ENCODE measurements at regions not wholly inside any gene's neighbourhood (a gene's known extent, or its start where the extent isn't known, plus 50 kb on each side); places are given as distances from the start of the nearest gene placed in this dataset.
A peak's percentile ranks its signal among the peaks of the same experiment; 100 is the strongest.

- DNase-seq, result no peak
Measured at GRCh38 chr2:236883819-236884218, 201.9 kb upstream of the COPS8 start.

DNA sequence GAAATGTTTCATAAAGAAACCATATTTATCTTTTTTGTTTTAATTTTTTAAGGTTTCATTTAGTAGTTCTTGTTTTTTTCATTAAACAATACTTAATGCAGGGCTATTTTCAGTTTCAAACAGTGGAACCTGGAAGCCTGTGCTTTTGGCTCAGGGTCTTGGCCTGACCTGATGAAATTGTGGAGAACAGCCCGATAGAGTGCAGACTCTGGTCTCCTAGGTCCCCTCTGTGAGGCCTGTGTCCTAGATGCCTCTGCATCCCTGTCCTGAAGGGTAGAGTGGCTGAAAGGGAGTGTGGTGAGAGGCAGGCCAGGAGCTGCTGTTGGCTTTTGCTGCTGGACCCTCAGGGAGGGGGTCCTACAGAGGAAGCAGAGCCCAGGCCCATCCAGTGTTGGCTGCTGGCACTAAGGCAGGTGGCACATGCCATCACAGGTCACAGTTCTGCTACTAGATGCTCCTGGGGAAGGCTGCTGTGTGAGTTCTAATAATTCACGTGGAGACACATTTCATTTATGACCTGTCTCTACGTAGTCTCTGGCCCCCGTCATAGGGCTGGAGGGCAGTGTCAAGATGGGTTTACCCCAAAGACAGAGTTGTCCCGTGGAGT is 201.0 kb upstream of the COPS8 start:
- DNase-seq, result no peak

GRCh38 chr2:236886456-236886855 is 199.2 kb upstream of the COPS8 start:
- DNase-seq, result no peak

DNA sequence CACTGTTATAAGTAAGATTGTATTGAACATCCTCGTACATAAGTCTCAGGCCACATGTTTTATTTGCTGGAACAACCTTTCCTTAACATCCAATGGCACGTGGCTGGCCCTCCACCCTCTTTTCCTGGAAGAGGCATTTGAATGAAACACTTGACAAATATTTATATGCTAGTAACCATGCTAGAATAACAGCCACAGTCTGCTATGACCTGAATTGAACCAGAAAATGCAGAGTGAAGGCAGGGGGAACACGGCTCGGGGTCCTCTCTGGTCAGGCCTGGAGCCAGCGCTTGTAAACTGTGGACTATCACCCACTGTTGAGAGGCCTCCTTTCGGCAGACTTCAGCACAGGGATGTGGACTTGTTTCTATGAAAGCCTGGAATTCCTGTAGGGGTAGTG is 198.2 kb upstream of the COPS8 start:
- no peak for DNase-seq

GRCh38 chr2:236887953-236888793 is 197.5 kb upstream of the COPS8 start:
- DNase-seq, result no peak

DNA sequence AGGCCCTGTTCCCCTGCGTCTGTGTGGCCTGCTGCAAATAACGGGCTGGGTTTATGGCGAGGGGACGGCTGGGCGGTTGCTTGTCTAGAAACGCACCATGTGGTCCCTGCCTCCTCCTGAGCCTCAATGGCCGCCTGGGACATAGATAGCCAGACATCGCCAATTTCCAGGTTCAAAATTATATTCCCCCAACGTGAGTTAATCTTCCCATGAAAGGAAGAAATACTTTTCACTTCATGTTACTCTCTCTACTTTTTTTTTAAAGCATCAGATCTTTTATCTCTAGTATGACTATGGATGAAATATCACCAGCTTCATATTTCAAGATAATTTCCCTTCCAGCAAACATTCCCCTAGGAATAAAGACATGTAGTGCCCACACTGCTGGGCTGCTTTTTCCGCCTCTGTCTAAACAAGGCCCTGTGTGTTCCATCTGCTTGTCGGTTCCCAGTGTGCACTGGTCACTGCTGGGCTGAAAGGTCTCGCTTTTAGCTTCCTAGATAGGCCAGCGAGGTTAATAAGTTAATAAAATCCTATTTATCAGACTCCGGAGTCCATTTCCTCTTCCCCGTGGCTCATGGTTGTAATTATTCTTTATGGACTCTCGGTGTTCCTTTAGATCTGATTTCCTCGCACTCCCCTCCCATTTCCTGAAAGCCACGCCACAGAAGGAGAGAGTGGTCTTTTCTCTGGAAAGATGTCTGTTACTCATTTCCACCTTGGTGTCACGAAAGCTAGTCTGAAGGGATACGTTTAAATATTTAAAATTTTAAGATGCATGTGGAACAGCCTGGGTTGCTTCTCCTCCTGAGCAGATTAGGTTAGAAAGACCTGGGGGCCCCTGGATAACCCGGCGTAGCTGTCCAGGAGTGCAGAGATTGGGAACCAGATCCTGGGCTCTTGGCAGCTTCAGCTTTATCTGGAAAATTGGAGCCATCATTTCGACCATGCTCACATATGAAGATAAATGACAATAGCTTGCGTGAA is 196.6 kb upstream of the COPS8 start:
- no peak for DNase-seq

GRCh38 chr2:236889791-236890704 is 195.6 kb upstream of the COPS8 start:
- no peak for DNase-seq

DNA sequence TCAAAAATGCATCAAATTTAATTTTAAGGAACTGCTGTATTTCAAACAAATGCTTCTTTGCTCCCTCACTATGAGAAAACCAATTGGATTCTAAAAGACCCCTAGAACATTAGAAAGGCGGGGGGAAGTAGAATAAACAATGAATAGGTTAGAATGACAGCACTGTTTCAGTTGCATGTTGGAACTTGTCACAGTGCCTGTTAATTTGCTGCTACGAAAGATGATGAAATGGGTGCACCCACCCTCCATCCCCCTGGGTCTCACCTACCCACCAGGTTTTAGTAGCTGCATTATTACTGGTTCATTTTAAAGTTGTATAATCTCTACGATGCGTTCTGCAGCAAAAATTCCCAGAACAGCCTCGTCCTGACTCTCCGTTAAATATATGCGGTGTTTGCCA is 193.0 kb upstream of the COPS8 start:
- DNase-seq, result no peak

DNA sequence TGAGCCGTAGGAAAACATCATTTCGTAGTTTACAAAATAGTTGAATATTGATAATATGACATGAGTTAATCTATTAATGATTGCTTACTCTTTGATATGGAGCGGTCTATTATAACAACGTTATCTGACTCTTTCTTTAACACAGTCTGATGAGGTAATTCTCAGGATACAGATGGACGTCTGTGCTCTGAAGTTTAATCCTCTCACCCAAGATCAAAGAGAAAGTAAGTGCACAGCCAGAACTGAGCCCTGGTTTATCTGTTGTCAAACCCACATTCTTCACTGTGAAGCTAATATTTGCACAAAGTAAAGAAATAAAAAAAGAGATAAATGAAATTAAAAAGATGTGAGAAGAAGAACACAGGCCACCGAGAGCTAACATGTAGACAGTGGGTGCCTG is 190.9 kb upstream of the COPS8 start:
- peak; percentile 15 for DNase-seq

DNA sequence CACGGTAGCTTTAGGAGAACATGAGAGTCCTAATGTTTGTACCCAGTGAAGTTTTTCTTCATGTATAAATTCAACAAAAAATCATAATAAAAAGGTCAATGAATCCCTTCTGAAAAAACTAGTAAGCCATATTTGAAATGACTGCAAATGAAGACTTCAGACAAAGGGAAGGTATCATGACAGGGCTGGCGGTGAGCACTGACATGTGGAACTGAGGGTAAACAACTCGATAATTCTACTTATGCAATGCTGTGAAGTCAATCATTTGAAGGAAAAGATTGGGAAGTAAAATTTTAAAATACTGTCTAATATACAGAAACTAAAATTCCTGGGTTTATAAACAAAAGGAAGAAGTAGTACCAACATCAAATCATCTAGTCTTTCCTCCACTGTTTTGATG is 190.2 kb upstream of the COPS8 start:
- DNase-seq, result no peak

- no peak for DNase-seq
Measured at GRCh38 chr2:236896688-236897087, 189.0 kb upstream of the COPS8 start.

- peak; percentile 86 for DNase-seq
Measured at GRCh38 chr2:236899146-236899545, 186.5 kb upstream of the COPS8 start.

DNA sequence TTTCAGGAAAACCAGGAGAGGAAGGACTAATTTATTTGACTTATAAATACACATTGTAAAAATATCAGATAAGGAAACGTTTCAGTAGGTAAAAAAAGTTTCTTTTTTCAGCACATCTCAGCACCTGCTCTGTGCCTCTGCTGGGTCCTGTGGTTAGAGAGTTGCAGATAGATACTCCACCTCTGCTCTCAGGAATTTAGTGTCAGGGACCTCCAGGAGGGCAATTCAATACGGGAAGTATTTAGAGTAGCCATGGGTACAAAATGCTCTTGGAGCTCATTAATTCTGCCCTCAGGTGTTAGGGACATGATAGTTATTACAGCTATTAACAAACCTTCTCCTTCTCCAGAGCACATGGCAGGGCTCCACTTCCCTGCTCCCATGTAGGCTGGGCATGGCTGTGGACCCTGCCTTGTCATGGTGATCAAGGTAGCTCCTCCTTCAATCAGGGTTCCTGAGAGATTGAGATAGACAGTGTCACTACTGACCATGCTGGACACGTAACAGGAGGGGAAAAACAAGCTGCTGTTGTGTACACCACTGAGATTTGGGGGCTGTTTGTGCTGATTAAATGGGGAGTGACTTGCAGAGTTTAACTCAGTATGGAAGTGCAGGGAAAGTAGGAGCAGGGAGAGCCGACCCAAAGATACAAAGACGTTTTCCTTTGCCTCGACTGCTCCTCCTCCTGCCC is 185.6 kb upstream of the COPS8 start:
- no peak for DNase-seq

DNA sequence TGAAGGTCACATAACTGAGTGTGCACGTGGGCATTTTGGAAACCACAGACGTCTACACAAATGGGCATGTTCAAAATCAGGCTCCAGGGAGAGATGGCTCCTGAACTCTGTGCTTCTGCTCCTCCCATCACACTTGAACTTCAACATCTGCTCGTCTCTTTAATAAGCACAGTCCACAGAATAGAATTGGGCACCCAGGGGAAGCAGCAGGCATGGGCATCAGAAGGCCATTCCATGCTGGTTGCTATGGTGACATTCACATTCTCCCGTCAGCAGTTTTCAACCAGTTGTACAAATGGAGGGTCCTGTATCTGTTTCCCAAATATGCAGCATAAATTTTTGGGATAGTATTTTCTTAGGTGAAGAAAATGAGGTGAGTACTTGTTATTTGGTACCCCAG is 183.7 kb upstream of the COPS8 start:
- peak; percentile 66 for DNase-seq

- DNase-seq, result no peak
Measured at GRCh38 chr2:236903978-236904377, 181.7 kb upstream of the COPS8 start.

- DNase-seq, result no peak
Measured at GRCh38 chr2:236904389-236905263, 181.1 kb upstream of the COPS8 start.

GRCh38 chr2:236905976-236906375 is 179.7 kb upstream of the COPS8 start:
- DNase-seq, result no peak

DNA sequence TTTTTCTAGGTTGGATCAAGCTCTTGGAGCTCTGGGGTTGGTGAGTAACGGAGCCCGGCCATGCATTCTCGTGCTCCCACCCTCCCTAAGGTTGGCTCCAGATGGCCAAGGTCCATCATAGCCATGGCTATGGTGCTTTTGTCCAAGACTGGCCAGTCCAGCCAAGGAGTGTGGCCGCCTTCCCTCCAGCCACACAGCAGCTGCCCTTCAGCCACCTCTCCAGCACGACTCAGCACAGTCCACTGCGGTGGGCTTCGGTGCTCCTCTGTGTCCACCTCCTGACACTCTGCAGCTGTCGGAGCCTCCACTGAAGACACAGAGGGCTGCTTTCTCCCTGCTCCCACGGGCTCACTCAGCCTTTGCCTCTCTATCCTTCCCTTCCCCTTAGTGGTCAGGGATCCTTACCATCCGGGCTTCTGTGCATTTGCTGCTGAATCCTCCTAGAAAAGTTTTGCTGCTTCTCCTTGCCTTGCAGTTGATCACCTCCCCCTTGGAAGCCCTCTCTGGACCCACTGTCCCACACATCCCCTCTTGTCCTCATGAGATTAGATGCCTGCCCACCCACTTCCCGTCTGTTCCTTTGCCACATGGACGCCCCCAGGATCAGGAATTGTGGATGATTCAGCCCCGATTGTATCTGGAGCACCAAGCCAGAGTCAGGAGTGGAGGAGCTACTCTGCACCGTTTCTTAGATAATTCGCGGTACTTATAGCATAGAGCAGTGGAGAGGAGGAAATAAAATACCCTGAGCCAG is 177.1 kb upstream of the COPS8 start:
- no peak for DNase-seq

- no peak for DNase-seq
Measured at GRCh38 chr2:236909193-236909504, 176.5 kb upstream of the COPS8 start.

DNA sequence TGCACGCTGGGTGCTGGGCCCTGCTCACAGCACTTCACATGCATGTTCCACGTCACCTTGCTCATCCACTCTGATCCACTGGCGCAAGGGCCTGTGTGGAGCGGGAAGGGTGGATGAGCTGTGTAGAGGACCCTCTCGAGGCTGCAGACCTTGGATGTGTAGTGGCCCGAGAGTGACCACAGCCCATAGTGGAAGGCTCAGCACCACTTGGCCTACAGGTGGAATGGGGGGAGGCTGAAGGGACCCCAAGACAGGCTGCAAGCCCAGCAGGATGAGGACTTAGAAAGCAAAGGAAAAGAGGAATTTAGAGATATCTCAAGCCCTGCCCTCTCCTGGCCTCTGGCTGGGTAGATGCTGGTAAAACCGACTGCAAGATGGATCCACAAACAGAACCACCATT is 175.9 kb upstream of the COPS8 start:
- no peak for DNase-seq
